Esophagus squamous epithelium (tissue), 5 donors: ENCODE measurements at regions not wholly inside any gene's neighbourhood (a gene's known extent, or its start where the extent isn't known, plus 50 kb on each side); places are given as distances from the start of the nearest gene placed in this dataset.

Experiments
- DNase-seq: peaks from one replicate; lab custom pipeline; 2025; lab: John Stamatoyannopoulos, UW
- H3K27ac ChIP-seq, 4 donors: fragments of 200-600 bp; sonication (generic); one replicate each; pipeline ENCODE4 v1.5.1; 2016 to 2019; ENCODE audit warnings: mild to moderate bottlenecking in 1 of 4
- H3K27me3 ChIP-seq, 4 donors: fragments of 200-600 bp; sonication (generic); 1 replicate in 3 of 4; 2 replicates in 1 of 4; pipeline versions ENCODE4 v1.5.1 to v1.6.0; 2017 to 2021; ENCODE audit warnings: antibody characterized with exemption in 1 of 4
- H3K36me3 ChIP-seq, 3 donors: fragments of 200-600 bp; sonication (generic); one replicate each; pipeline ENCODE4 v1.5.1; 2016 to 2019
- H3K4me1 ChIP-seq, 3 donors: fragments of 200-600 bp; sonication (generic); one replicate each; pipeline ENCODE4 v1.5.1; 2017 to 2019
- H3K4me3 ChIP-seq, 4 donors: fragments of 200-600 bp; sonication (generic); 1 replicate in 3 of 4; 2 replicates in 1 of 4; pipeline ENCODE4 v1.5.1; 2016 to 2019; ENCODE audit warnings: mild to moderate bottlenecking in 2 of 4, moderate library complexity in 1 of 4
- H3K9me3 ChIP-seq, 3 donors: fragments of 200-600 bp; sonication (generic); one replicate each; pipeline ENCODE4 v1.5.1; 2016 to 2019
- CTCF ChIP-seq, 6 experiments: fragments of 450-650 bp in 4 of 6; fragments of 200-600 bp in 2 of 6; sonication (generic) in 2 of 6; IDR thresholded peaks; one replicate each; pipeline ENCODE4 v1.5.1; 2016 to 2019; ENCODE audit warnings: antibody characterized with exemption in 6 of 6, mild to moderate bottlenecking in 4 of 6, moderate library complexity in 4 of 6
- POLR2A ChIP-seq, 4 donors: fragments of 450-650 bp; IDR thresholded peaks; one replicate each; pipeline ENCODE4 v1.6.1; 2017; ENCODE audit warnings: antibody characterized with exemption in 4 of 4, mild to moderate bottlenecking in 4 of 4, moderate library complexity in 3 of 4
- WGBS, 2 donors: methylation state at CpG; one replicate each; pipeline ENCODE4 v1.1.5; 2018; 5-methylcytosine and 5-hydroxymethylcytosine counted together
- intact Hi-C: fragments of 100-400 bp; cut with DNase I; formaldehyde crosslinking; loops from one replicate; pipeline ENCODE4 v1.15.0; 2022
- donor health status: DM: yes; HTN: yes; CAD: no.

GRCh38 chr12:25384038-25384892 is 133.5 kb upstream of the KRAS start:
- WGBS, 2 donors: 90 to 92% methylated on average over 12 to 17 of the region's 18 CpGs
- no peak for TF ChIP-seq CTCF (IDR thresholded peaks at IDR 0.05)
- no peak for TF ChIP-seq POLR2A (IDR thresholded peaks at IDR 0.05)
- Histone ChIP-seq H3K36me3 (no peaks in the 10 kb centered on the region), H3K27me3 (no peaks in the 10 kb centered on the region), H3K9me3 (no peaks in the 10 kb centered on the region), H3K27ac (peak overlapping the region; percentile 97 to 99 (median 98)), H3K4me1 (peaks cover 0 to 16% (median 6%) of the 10 kb centered on the region in 3 donors), H3K4me3 (peak overlapping the region in 1 of 4 donors; percentile 72)
- intact Hi-C loops: no loop called here
- DNase-seq: no peak

GRCh38 chr12:25382311-25383106 is 131.8 kb upstream of the KRAS start:
- H3K27me3 ChIP-seq: no peaks in the 10 kb centered on the region
- intact Hi-C loops: no loop called here
- no peak overlapping the region for H3K27ac ChIP-seq
- H3K36me3 ChIP-seq: no peaks in the 10 kb centered on the region
- H3K4me3 ChIP-seq: no peak overlapping the region
- no peaks in the 10 kb centered on the region for H3K9me3 ChIP-seq
- WGBS, 2 donors: 84 to 85% methylated on average over 7 of the region's 7 CpGs
- TF ChIP-seq CTCF (IDR thresholded peaks at IDR 0.05) (no peak), POLR2A (IDR thresholded peaks at IDR 0.05) (no peak)
- H3K4me1 ChIP-seq: peaks cover 0 to 16% (median 6%) of the 10 kb centered on the region in 3 donors
- no peak for DNase-seq

- Histone ChIP-seq H3K4me3 (no peak overlapping the region), H3K36me3 (no peaks in the 10 kb centered on the region), H3K27me3 (no peaks in the 10 kb centered on the region), H3K9me3 (no peaks in the 10 kb centered on the region), H3K4me1 (peaks cover 0 to 17% (median 3%) of the 10 kb centered on the region in 3 donors), H3K27ac (no peak overlapping the region)
- 40 to 46% methylated on average over 5 of the region's 5 CpGs for WGBS, 2 donors
- no peak for DNase-seq
- no peak for TF ChIP-seq POLR2A (IDR thresholded peaks at IDR 0.05)
- TF ChIP-seq CTCF (IDR thresholded peaks at IDR 0.05): no peak
- intact Hi-C loops: no loop called here
These were observed 126.9 kb upstream of the KRAS start for GRCh38 chr12:25377469-25378177.

GRCh38 chr12:25376985-25377384 is 126.3 kb upstream of the KRAS start:
- Histone ChIP-seq H3K36me3 (no peaks in the 10 kb centered on the region), H3K4me3 (no peak overlapping the region), H3K9me3 (no peaks in the 10 kb centered on the region), H3K27ac (no peak overlapping the region), H3K4me1 (peaks cover 0 to 23% (median 3%) of the 10 kb centered on the region in 3 donors), H3K27me3 (no peaks in the 10 kb centered on the region)
- WGBS, 2 donors: 72 to 80% methylated on average over 4 of the region's 4 CpGs
- TF ChIP-seq CTCF (IDR thresholded peaks at IDR 0.05): no peak
- TF ChIP-seq POLR2A (IDR thresholded peaks at IDR 0.05): no peak
- DNase-seq: no peak
- intact Hi-C loops: no loop called here
